Neural cell (in vitro differentiated cells): ENCODE measurements at regions not wholly inside any gene's neighbourhood (a gene's known extent, or its start where the extent isn't known, plus 50 kb on each side); places are given as distances from the start of the nearest gene placed in this dataset.

Experiments used
- H2AFZ ChIP-seq: fragments of 200-600, 300-800 bp; sonication (generic), shearing (Covaris generic); 2 replicates; pipeline ENCODE4 v1.6.0; 2014; ENCODE audit warnings: low read depth, mild to moderate bottlenecking, antibody characterized with exemption, low read length, moderate library complexity
- H3F3A ChIP-seq: fragments of 200-600 bp; shearing (Covaris generic); 2 replicates; pipeline ENCODE4 v1.6.1; 2016; ENCODE audit warnings: mild to moderate bottlenecking, moderate library complexity, mixed read lengths, antibody characterized with exemption, low read length; ENCODE audit not compliant: insufficient read depth, poor library complexity, severe bottlenecking
- H3K27ac ChIP-seq: fragments of 200-600, 300-800 bp; sonication (generic), shearing (Covaris generic); 2 replicates; pipeline ENCODE4 v1.5.1; 2014; ENCODE audit warnings: mild to moderate bottlenecking, low read length, moderate library complexity
- H3K27me3 ChIP-seq: fragments of 300-800, 200-600 bp; sonication (generic), shearing (Covaris generic); 2 replicates; pipeline ENCODE4 v1.6.0; 2014; ENCODE audit warnings: mild to moderate bottlenecking, low read depth, low read length, moderate library complexity; ENCODE audit not compliant: insufficient read depth
- H3K36me3 ChIP-seq: fragments of 300-800, 200-600 bp; sonication (generic), shearing (Covaris generic); 2 replicates; pipeline ENCODE4 v1.5.1; 2014; ENCODE audit warnings: mild to moderate bottlenecking, antibody characterized with exemption, low read length, moderate library complexity; ENCODE audit not compliant: insufficient read depth
- H3K4me2 ChIP-seq: fragments of 300-800, 200-600 bp; sonication (generic), shearing (Covaris generic); 2 replicates; pipeline ENCODE4 v1.6.0; 2014; ENCODE audit warnings: mild to moderate bottlenecking, low read length
- H3K4me3 ChIP-seq: fragments of 300-800, 200-600 bp; sonication (generic), shearing (Covaris generic); 2 replicates; pipeline ENCODE4 v1.5.1; 2014; ENCODE audit warnings: mild to moderate bottlenecking, low read length, moderate library complexity
- H3K79me2 ChIP-seq: fragments of 200-600 bp; shearing (Covaris generic); replicated peaks from 2 replicates; pipeline ENCODE4 v1.6.0; 2014; ENCODE audit warnings: mild to moderate bottlenecking, low read length, moderate library complexity; ENCODE audit not compliant: insufficient read depth
- H3K9ac ChIP-seq: fragments of 300-800, 200-600 bp; sonication (generic), shearing (Covaris generic); 2 replicates; pipeline ENCODE4 v1.6.1; 2016; ENCODE audit warnings: mild to moderate bottlenecking, low read length, mixed read lengths
- H3K9me2 ChIP-seq: fragments of 200-600 bp; shearing (Covaris generic); 2 replicates; pipeline ENCODE4 v1.6.1; 2016; ENCODE audit warnings: mild to moderate bottlenecking, low read length, mixed read lengths; ENCODE audit not compliant: insufficient read depth
- H3K9me3 ChIP-seq: fragments of 200-600, 300-800 bp; sonication (generic), shearing (Covaris generic); 2 replicates; pipeline ENCODE4 v1.6.1; 2016; ENCODE audit warnings: mild to moderate bottlenecking, mixed run types, low read length, moderate library complexity, mixed read lengths
- H4K20me1 ChIP-seq: fragments of 200-600 bp; shearing (Covaris generic); 2 replicates; pipeline ENCODE4 v1.6.1; 2016; ENCODE audit warnings: mild to moderate bottlenecking, mixed run types; ENCODE audit not compliant: insufficient read depth
- EP300 ChIP-seq: fragments of 450-650 bp; conservative IDR thresholded peaks from 2 replicates; pipeline ENCODE4 v1.6.1; 2014; ENCODE audit warnings: antibody characterized with exemption, mild to moderate bottlenecking, moderate library complexity; ENCODE audit not compliant: poor library complexity, severe bottlenecking
- EZH2 ChIP-seq: fragments of 200-600, 300-800 bp; shearing (Covaris generic), sonication (generic); IDR thresholded peaks from 2 replicates; pipeline ENCODE4 v1.6.1; 2014; ENCODE audit warnings: antibody characterized with exemption, low read length, borderline replicate concordance, mild to moderate bottlenecking; ENCODE audit not compliant: insufficient read depth, poor library complexity, severe bottlenecking
- MXI1 ChIP-seq: fragments of 450-650 bp; conservative IDR thresholded peaks from 2 replicates; pipeline ENCODE4 v1.6.1; 2014; ENCODE audit warnings: antibody characterized with exemption, mild to moderate bottlenecking; ENCODE audit not compliant: poor library complexity, severe bottlenecking
- POLR2AphosphoS5 ChIP-seq: IDR thresholded peaks from 2 replicates; pipeline ENCODE4 v1.6.1; 2012
- RAD21 ChIP-seq: fragments of 450-650 bp; conservative IDR thresholded peaks from 2 replicates; pipeline ENCODE4 v1.6.1; 2014; ENCODE audit warnings: antibody characterized with exemption, mild to moderate bottlenecking, moderate library complexity
- REST ChIP-seq: IDR thresholded peaks from 2 replicates; pipeline ENCODE4 v1.6.1; 2012; ENCODE audit warnings: borderline replicate concordance
- SMC3 ChIP-seq: fragments of 450-650 bp; conservative IDR thresholded peaks from 2 replicates; pipeline ENCODE4 v1.6.1; 2014; ENCODE audit warnings: antibody characterized with exemption, mild to moderate bottlenecking, moderate library complexity; ENCODE audit not compliant: poor library complexity
- TAF1 ChIP-seq: IDR thresholded peaks from 2 replicates; pipeline ENCODE4 v1.6.1; 2012; ENCODE audit warnings: low read depth

GRCh38 chr6:82569022-82569421 is 205.4 kb downstream of the TPBG start:
- Histone ChIP-seq H3K4me3 (no peak overlapping the region), H3K9me3 (no peaks in the 10 kb centered on the region), H3K27ac (no peak overlapping the region), H3F3A (no peaks in the 10 kb centered on the region), H3K36me3 (no peaks in the 10 kb centered on the region), H4K20me1 (no peaks in the 10 kb centered on the region), H3K27me3 (no peaks in the 10 kb centered on the region), H3K79me2 (no peaks in the 10 kb centered on the region), H3K4me2 (no peak overlapping the region), H3K9ac (no peak overlapping the region), H3K9me2 (no peaks in the 10 kb centered on the region), H2AFZ (no peak overlapping the region)
- TF ChIP-seq POLR2AphosphoS5 (no peak), SMC3 (no peak), EZH2 (no peak)

GRCh38 chr6:82570083-82570482 is 206.5 kb downstream of the TPBG start:
- Histone ChIP-seq H3K4me2 (no peak overlapping the region), H3K9me2 (no peaks in the 10 kb centered on the region), H3K27ac (no peak overlapping the region), H2AFZ (no peak overlapping the region), H3K9me3 (no peaks in the 10 kb centered on the region), H3K79me2 (no peaks in the 10 kb centered on the region), H3K4me3 (no peak overlapping the region), H3K27me3 (no peaks in the 10 kb centered on the region), H3K9ac (no peak overlapping the region), H3K36me3 (no peaks in the 10 kb centered on the region), H3F3A (no peaks in the 10 kb centered on the region), H4K20me1 (no peaks in the 10 kb centered on the region)
- TF ChIP-seq TAF1 (no peak), POLR2AphosphoS5 (no peak), EP300 (no peak), EZH2 (no peak), MXI1 (no peak), REST (no peak), RAD21 (no peak)

GRCh38 chr6:82571455-82571854 is 207.8 kb downstream of the TPBG start:
- no peak for TF ChIP-seq MXI1
- H3K27ac ChIP-seq: no peak overlapping the region

More at GRCh38 chr6:82571455-82571854, 207.8 kb downstream of the TPBG start:
- no peak overlapping the region for H3K4me2 ChIP-seq
- H4K20me1 ChIP-seq: no peaks in the 10 kb centered on the region
- no peak overlapping the region for H2AFZ ChIP-seq
- H3K36me3 ChIP-seq: no peaks in the 10 kb centered on the region
- no peak overlapping the region for H3K4me3 ChIP-seq
- H3K27me3 ChIP-seq: no peaks in the 10 kb centered on the region
- H3K9me2 ChIP-seq: no peaks in the 10 kb centered on the region
- H3K9ac ChIP-seq: no peak overlapping the region
- no peaks in the 10 kb centered on the region for H3K79me2 ChIP-seq
- H3F3A ChIP-seq: no peaks in the 10 kb centered on the region
- no peaks in the 10 kb centered on the region for H3K9me3 ChIP-seq
